Esophagus muscularis mucosa (tissue), 4 donors: ENCODE measurements at regions not wholly inside any gene's neighbourhood (a gene's known extent, or its start where the extent isn't known, plus 50 kb on each side); places are given as distances from the start of the nearest gene placed in this dataset.

ENCODE experiments used
- CTCF ChIP-seq, 3 experiments: fragments of 200-600 bp in 2 of 3; fragments of 450-650 bp in 1 of 3; sonication (generic) in 2 of 3; IDR thresholded peaks; one replicate each; pipeline ENCODE4 v1.5.1; 2017 to 2019; ENCODE audit warnings: antibody characterized with exemption in 3 of 3, mild to moderate bottlenecking in 2 of 3, moderate library complexity in 1 of 3
- EP300 ChIP-seq: sonication (generic); formaldehyde crosslinking; IDR thresholded peaks from one replicate; pipeline ENCODE4 v1.6.1; 2017; ENCODE audit warnings: antibody characterized with exemption
- POLR2A ChIP-seq: fragments of 450-650 bp; IDR thresholded peaks from one replicate; pipeline ENCODE4 v1.6.1; 2017; ENCODE audit warnings: antibody characterized with exemption, moderate library complexity, mild to moderate bottlenecking, low read depth
- POLR2AphosphoS5 ChIP-seq, 2 donors: sonication (generic); formaldehyde crosslinking; IDR thresholded peaks; one replicate each; pipeline ENCODE4 v1.6.1; 2017; ENCODE audit warnings: antibody characterized with exemption in 2 of 2

DNA sequence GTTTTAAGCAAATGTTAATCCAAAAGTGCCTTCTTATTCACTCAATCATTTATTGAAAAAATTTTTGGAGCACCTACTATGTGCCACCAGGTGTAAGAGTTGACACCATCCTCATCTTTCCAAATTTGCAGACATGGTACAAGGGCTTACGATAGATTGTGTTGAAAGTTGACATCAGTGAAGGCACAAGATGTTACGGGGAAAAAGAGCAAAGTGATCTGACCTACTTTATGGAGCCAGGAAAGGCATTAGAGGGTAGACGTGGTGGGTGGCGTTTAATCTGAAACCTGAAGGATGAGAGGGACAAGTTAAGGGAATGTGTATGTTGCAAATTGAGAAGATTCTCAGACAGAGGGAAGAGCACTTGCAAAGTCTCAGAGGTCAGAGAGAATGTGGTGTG lies 167.8 kb upstream of the HAND2 start:
- TF ChIP-seq CTCF (IDR thresholded peaks at IDR 0.05) (no peak), POLR2A (no peak), EP300 (no peak), POLR2AphosphoS5 (IDR thresholded peaks at IDR 0.05) (no peak)
